Tibial nerve (tissue), 4 donors: ENCODE measurements at regions not wholly inside any gene's neighbourhood (a gene's known extent, or its start where the extent isn't known, plus 50 kb on each side); places are given as distances from the start of the nearest gene placed in this dataset.

ENCODE experiments used
- DNase-seq, 2 donors: peaks; one replicate each; pipeline ENCODE4 v3.0.0-alpha.2; 2019; ENCODE audit warnings: low spot score in 2 of 2
- H3K27ac ChIP-seq, 4 donors: fragments of 200-600 bp; sonication (generic) in 3 of 4; one replicate each; pipeline ENCODE4 v1.5.1; 2017 to 2019; ENCODE audit warnings: mild to moderate bottlenecking in 1 of 4
- H3K27me3 ChIP-seq, 2 donors: fragments of 200-600 bp; sonication (generic) in 1 of 2; one replicate each; pipeline versions ENCODE4 v1.5.1 to v1.6.0; 2017 to 2019
- H3K36me3 ChIP-seq, 3 donors: fragments of 200-600 bp; sonication (generic); one replicate each; pipeline ENCODE4 v1.5.1; 2018 to 2019
- H3K4me1 ChIP-seq, 4 donors: fragments of 200-600 bp; sonication (generic) in 3 of 4; one replicate each; pipeline ENCODE4 v1.5.1; 2017 to 2019
- H3K4me3 ChIP-seq, 4 donors: fragments of 200-600 bp; sonication (generic) in 3 of 4; one replicate each; pipeline ENCODE4 v1.5.1; 2017 to 2019; ENCODE audit warnings: mild to moderate bottlenecking in 1 of 4, moderate library complexity in 1 of 4
- H3K9me3 ChIP-seq, 4 donors: fragments of 200-600 bp; sonication (generic) in 3 of 4; one replicate each; pipeline ENCODE4 v1.5.1; 2017 to 2019
- EP300 ChIP-seq, 2 donors: sonication (generic); formaldehyde crosslinking; IDR thresholded peaks; one replicate each; pipeline ENCODE4 v1.6.1; 2017; ENCODE audit warnings: antibody characterized with exemption in 2 of 2, mild to moderate bottlenecking in 1 of 2
- POLR2A ChIP-seq, 2 donors: fragments of 450-650 bp; IDR thresholded peaks; one replicate each; pipeline ENCODE4 v1.6.1; 2017; ENCODE audit warnings: antibody characterized with exemption in 2 of 2, mild to moderate bottlenecking in 2 of 2, moderate library complexity in 2 of 2
- WGBS, 2 donors: methylation state at CpG; one replicate each; pipeline ENCODE4 v1.1.5; 2018; 5-methylcytosine and 5-hydroxymethylcytosine counted together
- TF ChIP-seq, protein P1 (sequence below), 5 experiments: fragments of 200-600 bp in 3 of 5; fragments of 450-650 bp in 2 of 5; sonication (generic) in 3 of 5; IDR thresholded peaks; one replicate each; pipeline ENCODE4 v1.5.1; 2016 to 2019; ENCODE audit warnings: antibody characterized with exemption in 5 of 5, mild to moderate bottlenecking in 3 of 5, moderate library complexity in 2 of 5

DNA sequence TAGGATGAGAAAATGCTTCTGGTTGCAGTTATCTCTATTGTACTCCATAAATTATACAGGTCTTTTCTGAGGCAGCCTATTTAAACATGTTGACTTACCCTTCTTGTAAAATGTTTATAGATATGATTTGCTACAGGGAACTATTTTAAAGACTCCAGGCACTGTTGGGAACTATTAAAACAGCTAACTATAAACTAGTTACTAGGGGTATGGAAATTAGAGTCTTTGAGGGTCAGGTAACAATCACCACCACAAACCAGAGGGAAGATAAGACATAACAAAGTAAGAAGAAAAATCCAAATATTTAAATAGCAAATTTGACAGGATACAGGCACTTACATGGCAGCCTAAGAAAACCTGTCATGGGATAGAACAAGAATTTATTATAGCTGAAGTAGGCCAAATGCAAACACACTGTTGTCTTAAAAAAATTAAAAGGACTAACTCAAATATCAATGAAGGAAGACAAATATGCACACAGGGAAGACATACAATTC, 251.0 kb upstream of the CWC22 start:
- DNase-seq = no peak
- no peaks in the 10 kb centered on the region for H3K9me3 ChIP-seq
- no peak overlapping the region for H3K4me3 ChIP-seq
- H3K36me3 ChIP-seq = no peaks in the 10 kb centered on the region
- H3K27me3 ChIP-seq = no peaks in the 10 kb centered on the region
- TF ChIP-seq EP300 (IDR thresholded peaks at IDR 0.05) (no peak), POLR2A (IDR thresholded peaks at IDR 0.05) (no peak)
- TF ChIP-seq, protein P1, sequence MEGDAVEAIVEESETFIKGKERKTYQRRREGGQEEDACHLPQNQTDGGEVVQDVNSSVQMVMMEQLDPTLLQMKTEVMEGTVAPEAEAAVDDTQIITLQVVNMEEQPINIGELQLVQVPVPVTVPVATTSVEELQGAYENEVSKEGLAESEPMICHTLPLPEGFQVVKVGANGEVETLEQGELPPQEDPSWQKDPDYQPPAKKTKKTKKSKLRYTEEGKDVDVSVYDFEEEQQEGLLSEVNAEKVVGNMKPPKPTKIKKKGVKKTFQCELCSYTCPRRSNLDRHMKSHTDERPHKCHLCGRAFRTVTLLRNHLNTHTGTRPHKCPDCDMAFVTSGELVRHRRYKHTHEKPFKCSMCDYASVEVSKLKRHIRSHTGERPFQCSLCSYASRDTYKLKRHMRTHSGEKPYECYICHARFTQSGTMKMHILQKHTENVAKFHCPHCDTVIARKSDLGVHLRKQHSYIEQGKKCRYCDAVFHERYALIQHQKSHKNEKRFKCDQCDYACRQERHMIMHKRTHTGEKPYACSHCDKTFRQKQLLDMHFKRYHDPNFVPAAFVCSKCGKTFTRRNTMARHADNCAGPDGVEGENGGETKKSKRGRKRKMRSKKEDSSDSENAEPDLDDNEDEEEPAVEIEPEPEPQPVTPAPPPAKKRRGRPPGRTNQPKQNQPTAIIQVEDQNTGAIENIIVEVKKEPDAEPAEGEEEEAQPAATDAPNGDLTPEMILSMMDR (IDR thresholded peaks at IDR 0.05) = no peak
- H3K27ac ChIP-seq = no peak overlapping the region
- H3K4me1 ChIP-seq = no peaks in the 10 kb centered on the region

DNA sequence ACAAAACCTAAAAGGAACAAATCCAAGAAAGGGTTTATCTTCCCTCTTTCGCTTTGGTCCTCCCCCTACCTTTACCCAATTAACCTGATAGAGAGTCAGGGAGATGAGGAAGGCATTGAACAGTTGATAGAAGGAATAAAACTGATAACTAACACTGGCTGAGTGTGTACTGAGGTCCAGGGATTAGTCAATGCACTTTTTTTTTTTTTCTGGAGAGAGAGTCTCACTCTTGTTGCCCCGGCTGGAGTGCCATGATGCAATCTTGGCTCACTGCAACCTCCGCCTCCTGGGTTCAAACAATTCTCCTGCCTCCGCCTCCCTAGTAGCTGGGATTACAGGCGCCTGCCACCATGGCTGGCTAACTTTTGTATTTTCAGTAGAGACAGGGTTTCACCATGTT, 250.2 kb upstream of the CWC22 start:
- H3K4me3 ChIP-seq = no peak overlapping the region
- 80 to 90% methylated on average over 5 of the region's 5 CpGs for WGBS, 2 donors
- no peaks in the 10 kb centered on the region for H3K36me3 ChIP-seq
- H3K9me3 ChIP-seq = no peaks in the 10 kb centered on the region
- no peaks in the 10 kb centered on the region for H3K27me3 ChIP-seq
- H3K4me1 ChIP-seq = no peaks in the 10 kb centered on the region
- H3K27ac ChIP-seq = no peak overlapping the region
- no peak for TF ChIP-seq POLR2A (IDR thresholded peaks at IDR 0.05)
- TF ChIP-seq, protein P1 (IDR thresholded peaks at IDR 0.05) = no peak
- TF ChIP-seq EP300 (IDR thresholded peaks at IDR 0.05) = no peak
- no peak for DNase-seq

DNA sequence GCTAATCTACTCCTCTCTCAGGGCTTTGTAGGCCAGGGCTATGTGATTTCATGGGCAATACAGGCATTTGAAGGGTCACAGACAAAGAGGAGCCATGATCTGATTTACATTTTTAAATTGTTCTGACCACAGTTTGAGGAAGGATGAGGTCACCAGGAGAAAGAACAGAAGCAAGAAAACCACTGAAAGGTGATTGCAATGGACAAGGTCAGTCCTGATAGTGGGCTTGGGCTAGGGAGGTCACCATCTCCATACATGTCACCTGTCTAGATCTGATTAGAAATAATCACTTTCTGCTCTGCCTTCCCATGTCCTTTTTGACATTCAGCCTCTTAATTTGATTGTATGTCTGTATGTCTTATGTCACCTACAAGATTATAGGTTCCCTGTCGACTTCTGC, 248.9 kb upstream of the CWC22 start:
- H3K4me1 ChIP-seq = no peaks in the 10 kb centered on the region
- no peak overlapping the region for H3K27ac ChIP-seq
- H3K36me3 ChIP-seq = no peaks in the 10 kb centered on the region
- TF ChIP-seq EP300 (IDR thresholded peaks at IDR 0.05) = no peak
- TF ChIP-seq, protein P1 (IDR thresholded peaks at IDR 0.05) = no peak
- TF ChIP-seq POLR2A (IDR thresholded peaks at IDR 0.05) = no peak
- WGBS, 2 donors = 76 to 87% methylated on average over 1 of the region's 1 CpG
- no peak overlapping the region for H3K4me3 ChIP-seq
- no peak for DNase-seq
- no peaks in the 10 kb centered on the region for H3K9me3 ChIP-seq
- no peaks in the 10 kb centered on the region for H3K27me3 ChIP-seq

DNA sequence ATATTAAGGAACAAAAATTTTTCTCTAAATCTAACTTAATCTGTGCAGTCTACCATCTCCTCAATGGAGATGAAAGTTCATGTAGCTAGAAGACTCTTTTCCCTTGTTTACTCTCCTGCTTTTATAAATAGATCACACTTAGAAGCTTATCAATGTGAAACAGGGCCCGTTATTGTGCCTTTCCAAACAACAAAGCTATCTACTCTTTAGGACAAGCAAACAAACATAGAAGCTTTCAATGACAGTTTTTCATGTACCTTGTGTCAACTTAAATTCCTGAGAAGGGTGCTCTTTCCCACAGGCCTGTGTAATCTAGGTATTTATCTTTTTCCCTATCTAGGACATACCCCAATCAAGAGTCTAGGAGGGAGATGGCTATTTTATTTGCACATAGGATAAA, 247.8 kb upstream of the CWC22 start:
- Histone ChIP-seq H3K4me3 (no peak overlapping the region), H3K36me3 (no peaks in the 10 kb centered on the region), H3K9me3 (no peaks in the 10 kb centered on the region), H3K27me3 (no peaks in the 10 kb centered on the region), H3K4me1 (no peaks in the 10 kb centered on the region), H3K27ac (no peak overlapping the region)
- WGBS, 2 donors = 29 to 53% methylated on average over 1 of the region's 1 CpG
- no peak for TF ChIP-seq EP300 (IDR thresholded peaks at IDR 0.05)
- TF ChIP-seq POLR2A (IDR thresholded peaks at IDR 0.05) = no peak
- TF ChIP-seq, protein P1 (IDR thresholded peaks at IDR 0.05) = no peak
- no peak for DNase-seq

DNA sequence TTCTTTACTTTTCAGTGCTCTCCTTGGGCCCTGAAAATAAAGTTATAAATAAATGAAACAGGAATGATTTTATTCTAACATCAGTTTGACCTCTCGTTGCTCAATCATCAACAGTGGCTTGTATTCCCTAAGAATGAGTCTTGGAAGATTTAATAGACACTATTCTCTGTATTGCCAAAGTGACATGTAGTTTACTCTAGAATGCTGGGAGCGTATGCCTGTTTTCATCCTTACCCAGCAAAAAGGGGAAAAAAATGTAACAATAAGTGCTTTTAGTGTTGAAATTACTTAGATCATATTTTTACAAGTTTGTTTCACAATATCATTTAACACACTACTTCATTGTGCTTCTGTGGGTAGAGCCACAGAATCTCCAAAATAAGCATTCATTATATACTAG, 240.6 kb upstream of the CWC22 start:
- Histone ChIP-seq H3K4me1 (no peaks in the 10 kb centered on the region), H3K4me3 (no peak overlapping the region), H3K36me3 (no peaks in the 10 kb centered on the region), H3K9me3 (no peaks in the 10 kb centered on the region), H3K27ac (no peak overlapping the region), H3K27me3 (no peaks in the 10 kb centered on the region)
- TF ChIP-seq POLR2A (IDR thresholded peaks at IDR 0.05) (no peak), EP300 (IDR thresholded peaks at IDR 0.05) (no peak)
- TF ChIP-seq, protein P1 (IDR thresholded peaks at IDR 0.05) = no peak
- no peak for DNase-seq
- 40 to 43% methylated on average over 2 of the region's 2 CpGs for WGBS, 2 donors
